ENCODE measurements at regions not wholly inside any gene's neighbourhood (a gene's known extent, or its start where the extent isn't known, plus 50 kb on each side); places are given as distances from the start of the nearest gene placed in this dataset.

- no peak for DNase-seq (ENCODE audit: low spot score)
Measured at GRCh38 chr18:45119876-45120275, 439.2 kb downstream of the SETBP1 start.

- peak; percentile 8 for DNase-seq (ENCODE audit: low spot score)
Measured at GRCh38 chr18:45121146-45121545, 440.5 kb downstream of the SETBP1 start.

- no peak for DNase-seq (ENCODE audit: low spot score)
Measured at GRCh38 chr18:45122506-45122905, 441.8 kb downstream of the SETBP1 start.

- DNase-seq (ENCODE audit: low spot score) = no peak
Measured at GRCh38 chr18:45127405-45127804, 446.7 kb downstream of the SETBP1 start.

GRCh38 chr18:45133276-45133675 is 452.6 kb downstream of the SETBP1 start:
- DNase-seq (ENCODE audit: low spot score) = no peak

GRCh38 chr18:45136381-45137086 is 455.8 kb downstream of the SETBP1 start:
- no peak for DNase-seq (ENCODE audit: low spot score)

GRCh38 chr18:45137087-45137419 is 456.4 kb downstream of the SETBP1 start:
- DNase-seq (ENCODE audit: low spot score) = no peak

GRCh38 chr18:45139478-45139877 is 458.8 kb downstream of the SETBP1 start:
- DNase-seq (ENCODE audit: low spot score) = no peak

- no peak for DNase-seq (ENCODE audit: low spot score)
Measured at GRCh38 chr18:45142868-45143267, 462.2 kb downstream of the SETBP1 start.

GRCh38 chr18:45149712-45150111 is 465.6 kb upstream of the SLC14A2 start:
- no peak for DNase-seq (ENCODE audit: low spot score)

- no peak for DNase-seq (ENCODE audit: low spot score)
Measured at GRCh38 chr18:45151645-45152044, 463.6 kb upstream of the SLC14A2 start.

- DNase-seq (ENCODE audit: low spot score) = no peak
Measured at GRCh38 chr18:45155526-45155925, 459.8 kb upstream of the SLC14A2 start.

- DNase-seq (ENCODE audit: low spot score) = no peak
Measured at GRCh38 chr18:45156946-45157345, 458.3 kb upstream of the SLC14A2 start.

- no peak for DNase-seq (ENCODE audit: low spot score)
Measured at GRCh38 chr18:45157576-45157975, 457.7 kb upstream of the SLC14A2 start.

- DNase-seq (ENCODE audit: low spot score) = no peak
Measured at GRCh38 chr18:45161850-45162249, 453.4 kb upstream of the SLC14A2 start.

- DNase-seq (ENCODE audit: low spot score) = no peak
Measured at GRCh38 chr18:45163871-45164270, 451.4 kb upstream of the SLC14A2 start.

- DNase-seq (ENCODE audit: low spot score) = no peak
Measured at GRCh38 chr18:45164551-45164950, 450.7 kb upstream of the SLC14A2 start.

- no peak for DNase-seq (ENCODE audit: low spot score)
Measured at GRCh38 chr18:45165176-45165713, 450.0 kb upstream of the SLC14A2 start.

- DNase-seq (ENCODE audit: low spot score) = no peak
Measured at GRCh38 chr18:45165871-45166270, 449.4 kb upstream of the SLC14A2 start.

- DNase-seq (ENCODE audit: low spot score) = no peak
Measured at GRCh38 chr18:45166341-45166835, 448.9 kb upstream of the SLC14A2 start.

- DNase-seq (ENCODE audit: low spot score) = no peak
Measured at GRCh38 chr18:45166836-45167551, 448.3 kb upstream of the SLC14A2 start.

GRCh38 chr18:45167631-45168280 is 447.5 kb upstream of the SLC14A2 start:
- peak; percentile 56 for DNase-seq (ENCODE audit: low spot score)

Measured in Ammon's horn (tissue), 1 donor.